ENCODE measurements at regions not wholly inside any gene's neighbourhood (a gene's known extent, or its start where the extent isn't known, plus 50 kb on each side); places are given as distances from the start of the nearest gene placed in this dataset.

- TF ChIP-seq HMGXB4 (CRISPR knock-in tag; IDR thresholded peaks at IDR 0.05), result no peak
- TF ChIP-seq ZNF263 (CRISPR knock-in tag; IDR thresholded peaks at IDR 0.05; ENCODE audit: low read depth), result no peak
- TF ChIP-seq IRF2 (CRISPR knock-in tag; IDR thresholded peaks at IDR 0.05; ENCODE audit: borderline replicate concordance, low read depth), result no peak
- TF ChIP-seq E2F1 (CRISPR knock-in tag; IDR thresholded peaks at IDR 0.05), result no peak
- TF ChIP-seq ETV6 (CRISPR knock-in tag; IDR thresholded peaks at IDR 0.05), result no peak
Observed at GRCh38 chr2:129729011-129729410, 250.5 kb upstream of the RAB6C start (continued).

GRCh38 chr2:129729646-129730045, 249.8 kb upstream of the RAB6C start:
- Mint-ChIP-seq H3K27ac (no peak overlapping the region), H3K9me3 (no peaks in the 10 kb centered on the region), H3K27me3 (ENCODE audit: low read depth) (no peaks in the 10 kb centered on the region), H3K36me3 (no peaks in the 10 kb centered on the region), H3K4me3 (no peak overlapping the region), H3K4me1 (peaks cover 14% of the 10 kb centered on the region)
- no peak for ATAC-seq
- no peak for DNase-seq (ENCODE audit: low spot score)
- ChIA-PET CTCF (interaction anchor here (0.8 kb wide), 1 partner anchor 21 kb away, joined by 3 read pairs; no protein-coding TSS in a partner anchor), POLR2A (no interaction called here)
- TF ChIP-seq E2F1 (CRISPR knock-in tag; IDR thresholded peaks at IDR 0.05), result no peak
- no peak for TF ChIP-seq ZNF121 (CRISPR knock-in tag; IDR thresholded peaks at IDR 0.05)
- TF ChIP-seq ZSCAN18 (CRISPR knock-in tag; IDR thresholded peaks at IDR 0.05), result no peak
- TF ChIP-seq HMGXB4 (CRISPR knock-in tag; IDR thresholded peaks at IDR 0.05), result no peak
- no peak for TF ChIP-seq JUN (CRISPR knock-in tag; IDR thresholded peaks at IDR 0.05)
- no peak for TF ChIP-seq SMAD4 (CRISPR knock-in tag; IDR thresholded peaks at IDR 0.05)
- no peak for TF ChIP-seq NR2C2 (CRISPR knock-in tag; IDR thresholded peaks at IDR 0.05)
- no peak for TF ChIP-seq TEAD4 (CRISPR knock-in tag; IDR thresholded peaks at IDR 0.05)
- TF ChIP-seq TEAD1 (CRISPR knock-in tag; IDR thresholded peaks at IDR 0.05), result no peak
- no peak for TF ChIP-seq ZNF671 (CRISPR knock-in tag; IDR thresholded peaks at IDR 0.05)
- TF ChIP-seq SP1 (CRISPR knock-in tag; conservative IDR thresholded peaks at IDR 0.05), result no peak
- no peak for TF ChIP-seq FOXJ3 (CRISPR knock-in tag; IDR thresholded peaks at IDR 0.05; ENCODE audit: borderline replicate concordance)
- no peak for TF ChIP-seq CDX4 (CRISPR knock-in tag; IDR thresholded peaks at IDR 0.05; ENCODE audit: borderline replicate concordance)
- TF ChIP-seq NFATC4 (CRISPR knock-in tag; IDR thresholded peaks at IDR 0.05), result no peak
- no peak for TF ChIP-seq STAT6 (CRISPR knock-in tag; conservative IDR thresholded peaks at IDR 0.05; ENCODE audit: low read depth)
- no peak for TF ChIP-seq USF2 (CRISPR knock-in tag; IDR thresholded peaks at IDR 0.05)
- no peak for TF ChIP-seq FOXP4 (CRISPR knock-in tag; IDR thresholded peaks at IDR 0.05)
- no peak for TF ChIP-seq ATF6 (CRISPR knock-in tag; IDR thresholded peaks at IDR 0.05)
